T-helper 2 cell (primary cell): ENCODE measurements at regions not wholly inside any gene's neighbourhood (a gene's known extent, or its start where the extent isn't known, plus 50 kb on each side); places are given as distances from the start of the nearest gene placed in this dataset.

ENCODE experiments used
- DNase-seq, 5 experiments: peaks; one replicate each; pipeline versions ENCODE4 v3.0.0 to v3.0.0-alpha.2; 2012 to 2022

DNA sequence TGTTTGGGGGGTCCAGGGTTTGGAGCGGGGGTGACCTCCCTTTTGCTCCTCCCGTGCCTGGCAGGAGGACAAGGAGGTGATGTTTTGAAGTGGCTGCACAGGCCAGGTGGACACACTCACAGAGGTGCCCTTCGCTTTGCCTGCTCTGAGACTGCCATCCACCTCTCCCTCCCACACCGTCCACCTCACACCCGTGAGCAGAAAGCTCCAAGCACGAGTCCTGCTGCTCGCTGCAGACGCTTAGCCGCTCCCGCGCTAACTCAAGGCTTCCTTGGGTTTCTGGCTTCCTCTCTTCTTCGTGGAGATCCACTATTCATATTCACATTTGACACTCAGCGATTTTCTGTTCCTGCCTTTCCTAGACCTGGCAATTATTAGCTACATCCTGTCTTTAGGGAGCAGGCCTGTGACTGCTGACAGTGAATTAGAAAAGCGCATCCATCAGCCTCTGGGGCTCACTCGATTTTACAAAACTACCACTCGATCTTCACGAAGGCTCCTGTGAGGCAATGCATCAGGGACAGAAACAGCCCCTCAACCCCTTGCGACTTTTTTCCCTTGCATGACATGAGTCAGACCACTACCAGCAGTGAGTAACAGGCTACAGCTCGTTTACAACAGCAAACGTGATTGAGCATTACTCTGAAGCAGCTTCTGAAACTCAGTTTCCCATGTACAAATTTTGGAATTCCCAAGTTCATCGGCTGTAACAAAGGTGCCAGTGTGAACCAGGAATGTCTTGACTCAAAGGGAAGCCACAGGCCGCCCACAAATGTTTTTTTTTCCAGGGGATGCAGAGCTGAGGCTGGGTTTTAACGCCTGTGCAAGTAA, 238.7 kb upstream of the SOX11 start:
- no peak for DNase-seq

DNA sequence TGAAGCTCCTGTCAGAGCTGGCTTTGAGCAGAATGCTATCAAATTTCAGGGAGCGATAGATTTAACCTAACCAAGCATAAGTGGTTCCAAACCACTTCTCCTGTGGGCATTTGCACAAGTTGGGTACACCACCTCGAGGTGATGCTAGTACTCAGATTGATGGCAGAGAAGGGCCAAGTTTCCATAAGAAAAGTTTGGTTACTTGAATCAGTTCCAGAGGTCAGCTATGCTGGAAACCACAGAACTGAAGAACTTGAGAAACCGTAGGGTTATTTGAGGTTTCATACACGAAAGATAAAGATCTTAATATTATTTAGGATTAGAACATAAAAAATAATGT, 238.2 kb upstream of the SOX11 start:
- no peak for DNase-seq

DNA sequence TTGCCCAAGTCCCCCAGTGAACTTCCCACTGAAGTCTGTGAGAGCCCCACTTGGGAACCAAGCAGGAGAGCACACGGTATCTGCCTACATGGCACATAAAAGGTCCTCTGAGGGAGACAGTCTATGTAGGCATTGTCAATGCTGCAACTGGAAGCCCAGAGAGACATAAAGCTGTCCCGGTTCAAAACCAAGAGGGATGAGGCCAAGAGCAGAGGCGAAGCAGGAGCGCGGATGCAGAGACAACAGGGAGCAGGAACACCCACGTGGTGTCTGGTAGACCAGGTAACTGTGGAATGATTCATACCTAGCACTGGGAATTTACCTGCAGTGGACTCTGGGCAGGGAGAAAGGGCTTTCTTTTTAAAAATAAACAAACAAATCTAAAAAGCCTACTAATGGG, 233.1 kb upstream of the SOX11 start:
- DNase-seq = no peak

DNA sequence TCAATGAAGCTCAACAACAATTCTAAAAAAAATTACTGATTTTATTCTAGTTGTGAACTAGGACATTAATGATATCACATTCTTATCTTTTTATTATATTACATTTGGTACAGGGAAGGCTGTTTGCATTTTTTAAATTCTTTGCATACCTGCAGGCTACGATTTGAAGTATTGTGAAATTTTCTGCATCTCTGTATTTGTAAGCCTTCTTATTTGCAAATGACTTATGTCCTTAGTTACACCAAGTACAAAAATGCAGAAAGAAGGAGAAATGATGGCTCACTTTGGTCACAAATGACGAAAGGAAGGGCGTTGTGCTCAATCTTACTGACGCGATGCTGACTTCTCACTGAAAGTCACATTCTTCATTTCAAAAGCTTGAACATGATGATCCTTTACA, 227.5 kb upstream of the SOX11 start:
- DNase-seq = no peak

DNA sequence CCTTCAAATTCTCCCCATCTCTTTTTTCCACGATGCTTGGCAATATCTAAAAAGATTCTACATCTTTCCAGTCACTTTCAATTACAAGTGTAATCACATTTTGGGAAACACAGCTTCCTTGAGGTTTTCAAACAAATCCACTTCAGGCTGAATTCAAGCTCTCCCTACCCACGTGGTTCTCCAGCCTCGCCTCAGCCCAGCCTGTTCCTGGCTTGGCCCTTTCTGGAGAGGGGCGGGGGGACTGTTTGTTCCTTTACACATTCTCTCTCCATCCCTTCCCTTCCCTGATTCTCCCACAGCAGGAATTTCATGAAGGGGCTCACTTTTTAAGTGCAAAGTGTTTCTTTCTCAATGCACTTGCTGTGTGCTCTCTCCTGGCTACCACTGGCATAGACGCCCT, 226.3 kb upstream of the SOX11 start:
- DNase-seq = no peak

DNA sequence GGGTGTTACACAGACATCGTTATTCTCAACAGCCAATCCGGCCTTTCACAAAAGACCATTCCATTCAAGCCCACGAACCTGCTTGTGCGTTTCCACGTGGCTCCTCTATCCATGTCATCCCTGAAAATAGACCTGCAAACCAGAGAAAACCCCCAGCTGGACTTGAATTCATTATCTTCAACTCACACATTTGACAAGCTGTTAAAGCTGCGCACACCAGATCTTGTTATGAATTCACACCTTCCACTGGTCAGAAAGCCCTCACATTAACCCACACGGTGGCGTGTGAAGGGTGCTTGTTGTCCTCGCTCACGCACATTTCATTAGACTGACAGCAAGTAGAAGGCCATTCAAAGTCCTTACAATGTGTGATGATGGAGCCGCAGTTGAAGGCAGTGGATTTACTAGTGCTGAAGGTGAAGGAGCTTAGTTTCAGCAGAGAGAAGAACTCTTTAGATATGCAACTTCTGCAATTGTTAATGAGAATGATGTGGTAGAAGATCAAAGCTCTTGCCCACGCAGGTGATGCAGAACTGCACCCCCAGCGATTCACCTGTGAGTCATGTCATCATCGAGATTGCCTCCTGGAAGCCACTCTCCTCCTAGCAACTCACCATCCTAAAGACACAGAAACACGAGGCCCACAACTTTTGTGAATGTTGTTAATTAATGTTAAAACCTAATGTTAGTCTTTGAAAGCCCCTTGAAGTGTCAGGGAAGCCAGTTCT, 224.8 kb upstream of the SOX11 start:
- DNase-seq = no peak

DNA sequence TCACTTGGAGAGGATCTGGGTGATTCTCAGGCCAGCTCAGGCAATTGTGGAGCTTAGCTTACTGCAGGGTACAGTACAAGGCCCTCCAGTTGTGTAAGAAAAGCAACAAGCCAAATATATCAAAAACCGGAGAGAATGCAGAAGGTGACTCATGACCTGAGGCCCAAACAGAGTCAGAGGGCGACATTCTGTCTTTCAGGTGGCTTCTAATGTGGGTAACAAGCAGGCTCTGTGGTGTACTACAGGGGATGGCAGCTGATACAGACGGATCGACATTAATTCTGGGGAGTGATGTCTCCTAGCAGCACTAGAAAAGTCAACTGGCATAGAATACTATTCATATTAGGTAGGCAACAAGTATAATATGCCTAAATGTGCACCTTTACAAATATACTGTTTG, 219.5 kb upstream of the SOX11 start:
- DNase-seq = no peak

DNA sequence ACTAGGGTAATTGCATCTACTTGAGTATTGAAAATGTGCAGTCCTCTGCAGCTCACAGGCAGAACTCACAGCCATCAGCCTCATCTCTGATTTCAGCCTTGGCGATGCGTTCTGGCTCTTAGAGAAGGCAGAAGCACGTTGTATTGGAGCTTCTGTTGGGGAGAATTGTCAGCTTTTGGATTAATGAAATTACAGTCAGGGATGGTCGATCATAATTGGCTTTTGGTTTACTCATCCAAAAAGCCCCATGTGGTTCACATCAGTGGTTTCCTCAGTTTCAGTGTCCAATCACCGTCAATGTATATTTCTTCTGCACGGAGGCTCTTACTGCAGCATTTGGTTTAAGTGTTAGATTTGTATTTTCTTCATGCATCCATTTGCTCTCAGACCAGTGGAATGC, 218.5 kb upstream of the SOX11 start:
- no peak for DNase-seq

DNA sequence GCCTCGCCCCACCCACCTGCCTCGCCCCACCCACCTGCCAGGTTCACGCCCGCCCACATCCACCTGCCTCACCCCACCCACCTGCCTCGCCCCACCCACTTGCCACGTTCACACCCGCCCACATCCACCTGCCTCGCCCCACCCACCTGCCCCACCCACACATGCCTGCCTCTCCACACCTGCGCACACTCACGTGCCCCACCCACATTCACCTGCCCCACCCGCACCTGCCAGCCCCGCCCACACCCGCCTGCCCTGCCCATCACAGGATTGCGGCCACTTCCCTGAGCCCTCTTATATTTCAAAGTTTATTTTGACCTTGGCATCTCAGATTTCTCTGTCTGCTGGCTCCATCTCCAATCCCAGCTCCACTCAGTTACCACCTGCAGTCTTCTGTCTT, 217.5 kb upstream of the SOX11 start:
- DNase-seq = no peak

DNA sequence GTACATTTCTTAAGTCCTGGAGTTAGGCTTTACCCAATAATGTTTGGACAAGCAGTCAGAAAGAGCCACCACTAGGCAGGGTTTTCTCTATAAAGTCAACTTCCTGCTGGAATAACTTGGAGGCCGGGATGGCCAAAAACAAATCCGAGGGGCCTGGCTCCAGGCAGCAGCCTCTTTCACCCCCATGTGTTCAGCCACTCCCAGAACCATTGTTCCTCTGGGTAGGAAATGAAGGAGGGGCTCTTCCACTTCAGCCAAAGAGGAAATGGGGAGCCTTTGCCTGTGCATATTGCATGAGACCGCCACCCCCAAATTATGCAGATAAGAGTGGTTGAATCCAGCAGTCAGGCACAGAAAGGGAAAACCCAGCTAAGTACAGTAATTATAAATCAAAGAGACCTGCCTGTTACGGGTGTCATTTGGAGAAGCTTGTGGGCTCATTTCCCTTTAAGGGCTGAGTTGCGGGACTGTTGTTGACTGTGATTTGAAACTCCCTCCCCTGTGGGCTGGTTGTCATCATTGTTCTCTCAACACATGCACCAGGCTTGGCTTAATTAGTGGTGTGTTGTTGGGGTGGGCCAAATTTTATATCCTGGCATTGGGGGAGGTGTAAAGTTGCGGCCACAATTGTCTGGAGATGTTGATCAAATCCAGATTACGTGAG, 212.8 kb upstream of the SOX11 start:
- peak in 1 of 5 experiments; percentile 34 for DNase-seq

DNA sequence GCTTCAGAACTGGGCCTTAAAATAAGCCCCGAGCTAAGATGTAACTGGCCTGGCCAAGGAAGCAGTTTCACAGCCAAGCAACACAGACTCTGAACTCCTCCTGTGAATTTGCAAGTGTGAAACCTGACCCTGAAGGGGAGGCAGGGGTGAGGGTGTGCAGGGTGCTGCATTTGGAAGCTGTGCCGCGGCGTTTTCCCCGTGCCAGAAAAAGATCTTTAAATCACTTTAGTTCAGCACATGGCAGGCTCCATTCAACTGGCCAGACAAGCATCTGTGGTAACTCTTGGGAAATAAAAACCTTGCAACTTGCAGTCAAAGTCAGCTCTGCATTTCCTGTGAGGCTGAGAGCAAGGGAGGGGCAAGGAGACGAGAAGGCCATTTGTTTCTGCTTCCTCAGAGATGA, 209.3 kb upstream of the SOX11 start:
- DNase-seq = peak in 1 of 5 experiments; percentile 46

DNA sequence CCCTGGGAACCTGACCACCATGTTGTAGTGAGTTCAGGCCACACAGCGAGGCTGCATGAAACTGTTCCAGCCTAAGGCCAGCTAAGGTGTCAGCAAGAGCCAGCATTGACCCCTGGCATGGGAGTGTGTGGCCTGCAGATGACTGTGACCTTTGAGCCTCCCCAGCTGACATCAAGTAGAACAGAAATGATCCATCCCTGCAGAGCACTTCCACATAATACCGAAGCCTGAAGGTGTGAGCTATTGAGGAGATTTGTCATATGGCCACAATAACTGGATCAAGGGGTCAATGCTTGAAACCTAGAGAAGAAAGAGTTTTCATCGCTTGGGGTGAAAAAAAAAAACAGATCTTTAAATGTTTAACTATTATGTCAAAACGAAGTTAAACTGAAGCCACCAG, 207.3 kb upstream of the SOX11 start:
- DNase-seq = no peak

DNA sequence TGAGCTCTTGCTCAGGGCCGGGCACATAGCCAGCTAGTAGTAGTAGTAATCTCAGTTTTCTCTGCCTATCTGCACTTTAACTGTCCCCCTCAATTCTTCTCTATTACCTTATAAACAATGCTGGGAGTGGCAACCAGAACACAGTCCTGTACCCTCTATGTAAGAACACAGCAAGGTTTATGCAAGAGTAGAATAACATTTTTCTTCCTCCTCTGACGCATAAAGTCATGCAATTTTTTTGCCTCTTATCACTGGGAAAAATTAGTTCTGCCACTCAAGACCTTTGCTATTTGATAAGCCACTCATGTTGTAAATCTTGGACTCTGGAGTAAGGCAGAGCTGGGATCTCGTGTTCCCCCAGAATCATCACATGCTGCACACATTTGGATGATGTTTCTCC, 200.7 kb upstream of the SOX11 start:
- no peak for DNase-seq

DNA sequence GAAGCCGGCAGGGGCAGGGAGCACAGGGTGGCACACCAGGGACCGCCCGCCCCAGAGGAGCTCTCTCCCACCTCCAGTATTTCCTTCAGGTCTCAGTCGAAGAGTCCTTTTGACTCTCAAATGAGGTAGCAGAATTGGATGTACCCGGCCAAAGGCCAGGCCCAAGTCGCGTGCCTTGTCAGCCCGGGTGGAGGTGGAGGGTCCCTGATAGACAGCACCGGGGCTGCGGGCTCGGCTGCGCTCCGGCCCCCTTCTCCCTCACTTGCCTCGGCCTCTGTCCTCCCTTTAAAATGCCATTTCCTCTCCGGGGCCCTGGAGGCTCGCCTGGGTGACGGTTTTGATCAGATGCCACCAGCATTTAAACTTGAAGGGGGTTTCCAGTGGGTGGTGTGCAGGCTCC, 198.9 kb upstream of the SOX11 start:
- DNase-seq = no peak

DNA sequence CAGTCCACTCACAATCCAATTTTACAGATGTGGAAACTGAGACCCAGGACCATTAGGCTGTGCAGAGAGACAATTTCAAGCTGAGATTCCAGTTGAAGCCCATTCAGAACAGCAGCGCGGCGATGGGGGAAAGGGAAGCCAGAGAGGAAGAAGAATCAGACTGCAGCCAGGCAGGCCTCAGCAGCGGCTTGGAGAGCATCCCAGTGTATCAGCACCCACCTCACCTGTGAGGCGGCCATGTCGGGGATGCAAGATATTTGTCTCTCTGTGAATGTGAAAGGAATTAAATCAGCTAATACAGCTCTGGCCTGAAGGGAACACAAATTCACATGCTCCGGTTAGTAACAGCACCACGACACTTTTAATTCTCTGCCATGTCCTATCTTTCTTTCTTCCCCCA, 198.0 kb upstream of the SOX11 start:
- DNase-seq = no peak

DNA sequence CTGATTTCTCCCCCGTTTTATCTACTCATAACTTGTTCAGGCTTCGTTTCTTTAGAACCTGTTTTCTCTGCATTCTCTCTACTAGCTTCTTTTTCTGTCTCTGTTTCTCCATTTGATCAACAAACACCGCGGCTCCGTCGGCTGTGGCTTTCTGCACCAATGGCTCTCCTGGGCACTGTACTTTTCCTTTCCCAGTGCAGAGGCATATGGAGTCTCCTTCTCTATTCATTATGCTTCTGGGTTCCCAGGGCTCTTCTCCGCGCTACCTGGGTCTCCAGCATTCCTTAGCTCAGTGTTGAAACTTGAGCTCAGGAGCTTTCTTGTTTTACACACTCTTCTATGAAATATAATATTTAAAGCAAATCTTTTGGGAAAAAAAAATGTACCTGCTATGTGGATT, 196.6 kb upstream of the SOX11 start:
- DNase-seq = no peak

DNA sequence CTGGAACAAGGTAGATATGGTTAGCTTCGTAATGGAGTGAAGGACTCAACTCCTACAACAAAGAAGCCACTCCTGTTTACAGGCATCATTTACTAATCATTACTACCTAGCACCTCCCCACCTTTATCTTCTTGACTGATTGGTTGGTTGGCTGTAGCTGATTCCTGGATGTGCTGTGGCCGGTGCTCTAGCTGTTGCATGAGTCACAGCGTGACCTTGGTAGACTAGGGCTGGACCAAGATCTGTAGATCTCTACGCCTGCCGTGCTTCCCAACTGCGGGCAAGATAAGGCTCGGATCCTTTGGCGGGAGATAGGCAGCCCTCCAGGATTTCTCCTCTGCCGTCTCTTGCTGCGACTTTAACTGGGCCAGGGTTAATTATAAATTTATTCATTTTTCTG, 194.3 kb upstream of the SOX11 start:
- DNase-seq = no peak

DNA sequence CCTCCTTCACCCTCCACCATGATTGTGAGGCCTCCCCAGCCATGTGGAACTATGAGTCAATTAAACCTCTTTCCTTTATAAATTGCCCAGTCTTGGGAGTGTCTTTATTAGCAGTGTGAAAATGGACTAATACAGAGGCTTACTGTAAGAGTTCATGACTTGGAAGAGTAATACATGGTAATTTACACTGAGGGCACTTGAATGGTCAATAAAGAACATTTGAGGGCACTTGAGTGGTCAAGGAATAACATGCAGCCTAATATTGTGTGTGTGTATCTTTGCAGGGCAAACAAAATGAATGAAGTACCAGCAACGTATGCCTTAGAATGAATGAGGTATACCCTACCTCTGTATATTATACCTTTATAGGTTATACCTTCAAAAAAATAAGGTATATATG, 190.4 kb upstream of the SOX11 start:
- no peak for DNase-seq

DNA sequence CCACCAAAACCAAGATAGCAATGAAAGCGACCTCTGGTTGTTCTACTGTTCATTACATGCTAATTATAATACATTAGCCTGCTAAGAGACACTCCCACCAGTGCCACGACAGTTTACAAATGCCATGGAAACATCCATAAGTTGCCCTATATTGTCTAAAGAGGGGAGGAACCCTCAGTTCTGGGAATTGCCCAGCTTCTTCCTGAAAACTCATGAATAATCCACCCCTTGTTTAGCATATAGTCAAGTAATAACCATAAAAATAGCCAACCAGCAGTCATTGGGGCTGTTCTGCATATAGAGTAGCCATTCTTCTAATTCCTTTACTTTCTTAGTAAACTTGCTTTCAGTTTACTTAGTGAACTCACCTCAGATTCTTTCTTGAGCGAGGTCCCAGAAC, 189.8 kb upstream of the SOX11 start:
- DNase-seq = no peak

DNA sequence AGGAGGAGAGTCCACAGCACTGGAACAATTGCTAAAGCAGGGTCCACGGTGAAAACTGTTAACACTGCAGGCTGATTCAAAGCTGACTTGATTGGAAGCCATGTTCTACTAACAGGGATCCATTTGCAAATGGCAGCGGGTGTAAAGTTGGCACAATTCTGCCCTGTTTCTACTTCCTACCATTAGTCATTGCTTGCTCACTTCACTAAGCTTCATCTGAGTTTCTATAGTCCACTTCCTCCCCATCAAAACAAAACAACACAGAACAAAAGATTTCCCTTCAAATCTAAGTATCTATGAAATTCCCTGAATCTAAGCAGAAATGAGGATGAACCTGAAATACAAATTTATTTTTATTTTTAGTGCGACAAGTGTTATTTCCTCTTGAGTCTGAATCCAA, 187.4 kb upstream of the SOX11 start:
- no peak for DNase-seq

DNA sequence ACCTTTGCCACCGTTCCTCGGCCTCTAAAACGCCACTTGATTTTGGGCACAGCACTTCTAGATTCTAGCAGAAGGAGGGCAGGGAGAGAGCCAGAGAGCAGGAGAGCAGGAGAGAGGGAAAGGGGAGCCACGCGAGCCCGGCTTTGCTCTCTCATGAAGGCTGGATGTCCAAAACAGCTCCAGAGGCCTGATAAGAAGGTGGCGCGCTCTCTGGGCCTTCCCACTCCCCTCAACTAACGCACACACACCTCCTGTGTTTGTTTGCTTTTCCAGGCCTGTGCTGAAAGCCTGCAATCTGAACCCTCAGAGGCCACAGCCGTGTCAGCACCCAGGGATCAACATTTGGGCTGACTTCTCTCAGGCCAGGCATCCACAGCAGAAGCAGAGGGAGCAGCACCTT, 184.8 kb upstream of the SOX11 start:
- no peak for DNase-seq

DNA sequence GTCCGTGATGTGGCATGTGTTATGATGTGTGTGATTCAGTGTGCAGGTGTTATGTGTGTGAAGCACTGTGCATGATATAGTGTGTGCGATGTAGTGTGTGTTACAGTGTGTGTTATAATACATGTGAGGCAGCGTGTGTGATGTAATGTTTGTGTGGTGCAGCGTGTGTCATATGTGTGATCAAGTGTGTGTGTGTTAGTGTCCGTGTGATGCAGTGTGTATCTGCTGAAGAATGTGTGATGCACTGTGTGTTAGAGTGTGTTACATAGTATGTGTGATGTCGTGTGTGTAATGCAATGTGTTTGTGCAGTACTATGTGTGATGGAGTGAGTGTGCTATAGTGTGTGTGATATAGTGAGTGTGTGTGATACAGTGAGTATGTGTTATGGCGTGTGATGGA, 182.8 kb upstream of the SOX11 start:
- DNase-seq = no peak

DNA sequence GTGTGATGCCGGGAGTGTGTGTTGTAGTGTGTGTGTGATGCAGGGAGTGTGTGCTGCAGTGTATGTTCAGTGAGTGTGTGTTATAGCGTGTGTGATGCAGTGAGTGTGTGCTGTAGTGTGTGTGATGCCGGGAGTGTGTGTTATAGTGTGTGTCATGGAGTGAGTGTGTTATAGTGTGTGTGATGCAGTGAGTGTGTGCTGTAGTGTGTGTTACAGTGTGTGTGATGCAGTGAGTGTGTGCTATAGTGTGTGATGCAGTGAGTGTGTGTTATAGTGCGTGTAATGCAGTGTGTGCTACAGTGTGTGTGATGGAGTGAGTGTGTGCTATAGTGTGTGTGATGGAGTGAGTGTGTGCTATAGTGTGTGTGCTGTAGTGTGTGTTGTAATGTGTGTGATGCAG, 182.1 kb upstream of the SOX11 start:
- DNase-seq = no peak

DNA sequence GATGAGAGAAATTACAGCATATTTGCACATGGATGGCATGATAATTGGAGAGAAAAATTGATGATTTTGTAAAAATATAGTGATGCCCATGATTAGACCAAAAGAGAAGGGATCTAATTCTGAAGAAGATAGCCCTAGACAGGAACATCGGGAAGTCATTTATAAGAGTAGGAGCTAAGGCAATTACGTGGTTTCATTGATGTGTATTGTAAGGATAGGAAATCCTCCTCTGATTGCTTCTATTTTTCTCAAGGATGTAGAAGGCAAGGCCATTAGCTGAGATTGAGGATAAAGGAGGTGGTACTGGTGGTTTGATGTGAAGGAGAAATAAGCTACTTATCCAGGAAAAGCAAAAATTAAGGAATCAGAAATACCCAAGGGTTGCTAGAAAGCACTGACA, 176.5 kb upstream of the SOX11 start:
- no peak for DNase-seq
